Transverse colon (tissue), 4 donors: ENCODE measurements at regions not wholly inside any gene's neighbourhood (a gene's known extent, or its start where the extent isn't known, plus 50 kb on each side); places are given as distances from the start of the nearest gene placed in this dataset.
"Not testable (repeated sequence)": the region's sequence is repeated elsewhere in the genome, so short reads cannot be mapped to it uniquely, and the experiment has no call there.

ENCODE experiments used
- DNase-seq: peaks from one replicate; pipeline ENCODE4 v3.0.0-alpha.2; 2019
- H3K27ac ChIP-seq, 4 donors: fragments of 200-600 bp; sonication (generic); 2 replicates each; pipeline ENCODE4 v1.5.1; 2016 to 2018; ENCODE audit warnings: inconsistent platforms in 4 of 4
- H3K27me3 ChIP-seq: fragments of 200-600 bp; sonication (generic); 2 replicates; pipeline ENCODE4 v1.5.1; 2017; ENCODE audit warnings: inconsistent platforms
- H3K36me3 ChIP-seq, 4 donors: fragments of 200-600 bp; sonication (generic); 2 replicates each; pipeline ENCODE4 v1.5.1; 2017 to 2019; ENCODE audit warnings: inconsistent platforms in 4 of 4
- H3K4me1 ChIP-seq, 4 donors: fragments of 200-600 bp; sonication (generic); 2 replicates each; pipeline ENCODE4 v1.5.1; 2017 to 2020; ENCODE audit warnings: inconsistent platforms in 4 of 4
- H3K4me3 ChIP-seq, 4 donors: fragments of 200-600 bp; sonication (generic); 1 replicate in 1 of 4; 2 replicates in 3 of 4; pipeline versions ENCODE4 v1.5.1 to v1.6.1; 2017 to 2019; ENCODE audit warnings: inconsistent platforms in 4 of 4
- H3K9me3 ChIP-seq, 2 donors: fragments of 200-600 bp; sonication (generic); 2 replicates each; pipeline ENCODE4 v1.5.1; 2017 to 2019; ENCODE audit warnings: inconsistent platforms in 2 of 2
- CTCF ChIP-seq, 5 experiments: fragments of 200-600 bp in 3 of 5; fragments of 450-650 bp in 2 of 5; sonication (generic) in 3 of 5; IDR thresholded peaks; 1 replicate in 2 of 5; 2 replicates in 3 of 5; pipeline ENCODE4 v1.5.1; 2016 to 2017; ENCODE audit warnings: antibody characterized with exemption in 5 of 5, inconsistent platforms in 3 of 5, mild to moderate bottlenecking in 2 of 5, moderate library complexity in 1 of 5
- EP300 ChIP-seq: sonication (generic); formaldehyde crosslinking; IDR thresholded peaks from one replicate; pipeline ENCODE4 v1.6.1; 2017; ENCODE audit warnings: antibody characterized with exemption, low read depth
- POLR2A ChIP-seq: fragments of 450-650 bp; IDR thresholded peaks from one replicate; pipeline ENCODE4 v1.6.1; 2016; ENCODE audit warnings: antibody characterized with exemption, mild to moderate bottlenecking, moderate library complexity
- POLR2AphosphoS5 ChIP-seq, 3 donors: sonication (generic); formaldehyde crosslinking; IDR thresholded peaks; one replicate each; pipeline ENCODE4 v1.6.1; 2016; ENCODE audit warnings: antibody characterized with exemption in 3 of 3
- WGBS, 2 donors: methylation state at CpG; one replicate each; pipeline ENCODE4 v1.1.5; 2018; ENCODE audit warnings: low coverage in 1 of 2; 5-methylcytosine and 5-hydroxymethylcytosine counted together
- in situ Hi-C, 4 donors: fragments of 200-750 bp; cut with MboI; loops; one replicate each; pipeline versions ENCODE4 v1.15.0 to v1.15.1; 2017; ENCODE audit warnings: low sequenced_read_pairs in 3 of 4, low pct_ligation_motif_present in 1 of 4, low pct_unique_long_range_greater_than_20kb in 1 of 4
- intact Hi-C: fragments of 100-400 bp; cut with DNase I; formaldehyde crosslinking; loops from one replicate; pipeline ENCODE4 v1.15.1; 2023; ENCODE audit warnings: low total_unique reads

- in situ Hi-C loops, H3K36me3 ChIP-seq, H3K9me3 ChIP-seq, H3K4me3 ChIP-seq, DNase-seq, H3K4me1 ChIP-seq, H3K27ac ChIP-seq, H3K27me3 ChIP-seq, intact Hi-C loops: not testable (repeated sequence)
- WGBS, 2 donors = 91% methylated on average over 10 of the region's 11 CpGs; no CpG with 5 or more reads in 1 of the 2 donors
Measured at GRCh38 chr11:100409267-100409666, 277.8 kb upstream of the ARHGAP42 start.

DNA sequence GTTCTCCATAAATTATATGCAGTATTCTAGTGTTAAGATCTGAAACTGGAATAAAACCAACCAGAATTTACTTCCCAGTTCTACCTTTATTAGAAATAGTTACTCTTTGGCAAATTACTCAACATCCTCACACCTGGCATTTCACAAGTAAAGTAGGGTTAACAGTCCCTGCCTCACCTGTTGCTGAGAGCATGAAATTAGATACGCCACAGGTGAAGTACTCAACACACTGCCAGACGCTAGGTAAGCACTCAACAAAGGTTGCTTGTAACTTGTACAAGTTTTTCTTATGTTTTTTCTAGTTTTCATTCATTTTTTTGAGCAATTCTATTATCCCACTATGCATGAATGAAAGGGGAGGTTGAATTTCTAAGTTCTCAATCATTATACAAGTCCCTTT is 267.6 kb upstream of the ARHGAP42 start:
- TF ChIP-seq CTCF (IDR thresholded peaks at IDR 0.05) (no peak), EP300 (no peak), POLR2AphosphoS5 (IDR thresholded peaks at IDR 0.05) (no peak), POLR2A (no peak)
- H3K27me3 ChIP-seq = no peaks in the 10 kb centered on the region
- peaks cover 8 to 15% of the 10 kb centered on the region in 2 donors for H3K9me3 ChIP-seq
- H3K36me3 ChIP-seq = no peaks in the 10 kb centered on the region
- in situ Hi-C loops (no loop called here), intact Hi-C loops (no loop called here)
- no peak overlapping the region for H3K27ac ChIP-seq
- DNase-seq = no peak
- no peaks in the 10 kb centered on the region for H3K4me1 ChIP-seq
- no peak overlapping the region for H3K4me3 ChIP-seq
- 66% methylated on average over 2 of the region's 2 CpGs; no CpG with 5 or more reads in 1 of the 2 donors for WGBS, 2 donors

- in situ Hi-C loops (no loop called here), intact Hi-C loops (no loop called here)
- no peak for DNase-seq
- no peak for TF ChIP-seq EP300
- no peak for TF ChIP-seq POLR2AphosphoS5 (IDR thresholded peaks at IDR 0.05)
- no peak for TF ChIP-seq CTCF (IDR thresholded peaks at IDR 0.05)
- TF ChIP-seq POLR2A = no peak
- peaks cover 0 to 4% of the 10 kb centered on the region in 2 donors for H3K9me3 ChIP-seq
- no peak overlapping the region for H3K4me3 ChIP-seq
- H3K27me3 ChIP-seq = no peaks in the 10 kb centered on the region
- no peaks in the 10 kb centered on the region for H3K36me3 ChIP-seq
- H3K27ac ChIP-seq = no peak overlapping the region
- 63 to 75% methylated on average over 9 to 10 of the region's 10 CpGs for WGBS, 2 donors
- H3K4me1 ChIP-seq = no peaks in the 10 kb centered on the region
Measured at GRCh38 chr11:100434821-100435641, 252.1 kb upstream of the ARHGAP42 start.

DNA sequence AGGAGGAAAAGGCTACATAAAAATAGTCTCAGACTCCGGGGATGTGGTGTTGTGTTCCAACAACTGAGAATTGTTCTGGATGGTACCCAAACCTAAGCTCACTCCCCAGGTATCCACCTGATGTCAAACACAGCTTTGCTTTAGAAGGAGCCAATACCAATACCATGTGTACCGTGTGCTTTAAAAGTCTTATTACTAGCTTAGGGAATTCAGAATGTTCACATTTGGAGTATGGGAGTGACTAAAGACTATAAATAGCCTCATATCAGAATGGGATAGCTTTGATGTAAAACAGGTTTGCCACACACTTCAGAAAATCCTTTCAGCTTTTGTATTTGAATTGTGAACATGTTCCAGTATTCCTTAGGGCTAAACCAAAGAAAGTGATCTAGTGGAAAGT is 248.7 kb upstream of the ARHGAP42 start:
- 42 to 72% methylated on average over 2 of the region's 2 CpGs for whole genome bisulfite sequencing, 2 donors
- in situ Hi-C loops (no loop called here), intact Hi-C loops (no loop called here)
- Histone ChIP-seq H3K4me3 (no peak overlapping the region), H3K36me3 (no peaks in the 10 kb centered on the region), H3K27ac (no peak overlapping the region), H3K4me1 (no peaks in the 10 kb centered on the region), H3K27me3 (no peaks in the 10 kb centered on the region), H3K9me3 (no peaks in the 10 kb centered on the region)
- TF ChIP-seq CTCF (IDR thresholded peaks at IDR 0.05) (no peak), POLR2A (no peak), EP300 (no peak), POLR2AphosphoS5 (IDR thresholded peaks at IDR 0.05) (no peak)
- no peak for DNase-seq

DNA sequence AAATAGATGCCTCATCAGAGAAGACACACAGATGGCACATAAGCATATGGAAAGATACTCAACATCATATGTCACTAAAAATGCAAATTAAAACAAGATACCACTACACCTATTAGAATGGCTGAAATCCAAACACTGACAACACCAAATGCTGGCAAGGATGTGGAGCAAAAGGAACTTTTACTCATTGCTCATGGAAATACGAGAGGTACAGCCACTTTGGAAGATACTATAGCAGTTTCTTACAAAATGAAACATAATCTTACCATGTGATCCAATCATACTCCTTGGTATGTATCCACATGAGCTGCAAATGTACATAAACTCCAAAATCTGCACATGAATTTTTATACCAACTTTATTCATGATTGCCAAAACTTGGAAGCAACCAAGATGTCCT is 246.0 kb upstream of the ARHGAP42 start:
- TF ChIP-seq CTCF (IDR thresholded peaks at IDR 0.05) (no peak), EP300 (no peak), POLR2AphosphoS5 (IDR thresholded peaks at IDR 0.05) (no peak), POLR2A (no peak)
- no peaks in the 10 kb centered on the region for H3K27me3 ChIP-seq
- in situ Hi-C loops (no loop called here), intact Hi-C loops (no loop called here)
- 53% methylated on average over 1 of the region's 1 CpG; no CpG with 5 or more reads in 1 of the 2 donors for WGBS, 2 donors
- H3K4me3 ChIP-seq = no peak overlapping the region
- no peaks in the 10 kb centered on the region for H3K9me3 ChIP-seq
- no peak overlapping the region for H3K27ac ChIP-seq
- H3K36me3 ChIP-seq = no peaks in the 10 kb centered on the region
- no peak for DNase-seq
- H3K4me1 ChIP-seq = no peaks in the 10 kb centered on the region
